C4-2B (cell line): ENCODE measurements at regions not wholly inside any gene's neighbourhood (a gene's known extent, or its start where the extent isn't known, plus 50 kb on each side); places are given as distances from the start of the nearest gene placed in this dataset.

Experiments
- CTCF ChIP-seq: fragments of 450-650 bp; conservative IDR thresholded peaks from 2 replicates; pipeline ENCODE4 v1.5.1; 2017; ENCODE audit warnings: mild to moderate bottlenecking
- ZFX ChIP-seq: fragments of 450-650 bp; IDR thresholded peaks from 2 replicates; pipeline ENCODE4 v1.6.1; 2017

- TF ChIP-seq CTCF (no peak), ZFX (no peak)
Observed at GRCh38 chr1:239436286-239436685, 49.9 kb downstream of the CHRM3 start.
